ENCODE measurements at regions not wholly inside any gene's neighbourhood (a gene's known extent, or its start where the extent isn't known, plus 50 kb on each side); places are given as distances from the start of the nearest gene placed in this dataset.

DNA sequence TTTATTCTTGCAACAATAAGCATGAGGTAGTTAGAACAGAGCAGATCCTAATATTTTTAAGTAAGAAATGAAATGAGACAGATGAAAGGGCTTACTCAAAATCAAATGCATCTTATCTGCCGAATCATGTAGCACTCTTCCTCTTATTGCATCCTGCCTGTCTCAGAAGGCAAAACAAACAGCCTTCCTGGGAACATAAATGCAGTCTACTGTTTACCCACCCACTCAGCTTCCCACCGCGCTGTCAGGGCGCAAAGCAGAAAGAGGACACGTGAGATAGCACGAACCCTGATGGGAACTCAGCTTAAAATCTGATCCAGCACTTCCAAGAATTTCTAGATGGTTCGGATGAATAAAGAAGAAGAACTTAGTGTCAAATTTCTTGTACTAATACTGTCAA, 114.4 kb upstream of the CDK1 start:
- DNase-seq: no peak

DNA sequence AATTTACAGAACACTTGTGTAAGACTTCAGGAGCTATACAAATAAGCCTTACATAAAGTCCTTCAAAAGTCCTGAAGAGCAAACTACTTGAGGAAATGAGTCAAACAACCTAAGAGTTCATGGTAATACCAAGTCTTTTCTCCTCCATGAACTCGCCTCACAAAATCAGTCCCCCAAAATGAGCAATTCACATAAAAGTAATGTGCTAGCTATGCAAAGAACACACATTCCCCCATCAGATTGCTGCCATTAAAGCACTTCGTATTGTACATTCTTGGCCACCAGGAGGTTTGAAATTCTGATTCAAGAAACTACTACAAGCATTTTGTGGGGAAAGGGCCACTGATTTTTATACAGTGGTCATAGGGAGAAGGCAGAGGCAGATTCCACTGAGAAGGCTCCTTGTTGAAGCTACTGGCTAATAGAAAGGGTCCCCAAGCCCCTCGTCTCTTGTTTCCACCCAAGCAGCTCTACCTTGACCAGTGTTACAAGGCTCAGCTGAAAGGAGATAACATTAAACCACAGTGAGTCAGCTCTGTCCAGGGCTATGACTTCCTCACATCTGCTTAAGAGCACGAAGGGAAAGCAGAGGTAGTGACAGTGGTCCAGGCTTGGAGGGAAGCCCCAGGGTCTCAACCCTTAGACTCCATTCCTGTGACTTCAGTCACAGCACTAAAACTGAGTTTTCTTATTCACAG, 115.2 kb upstream of the CDK1 start:
- DNase-seq: no peak

DNA sequence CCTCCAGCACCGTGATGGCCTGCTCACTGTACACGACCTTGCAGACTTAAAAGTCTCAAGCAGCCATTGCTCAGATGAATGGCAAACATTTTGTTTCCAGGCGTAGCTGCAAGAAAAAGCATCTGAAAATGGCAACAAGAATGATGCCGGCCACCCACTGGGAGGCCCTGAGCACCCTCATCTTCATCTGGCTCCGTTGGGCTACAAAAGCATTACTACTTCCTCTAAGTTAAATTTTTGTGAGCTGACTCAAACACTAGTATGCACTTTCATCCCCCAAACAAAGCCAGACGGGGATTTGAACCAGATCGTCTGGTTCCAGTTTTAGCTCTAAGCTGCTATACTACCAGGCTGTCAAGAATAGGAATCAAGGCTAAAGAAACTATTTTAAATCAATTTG, 116.6 kb upstream of the CDK1 start:
- no peak for DNase-seq

DNA sequence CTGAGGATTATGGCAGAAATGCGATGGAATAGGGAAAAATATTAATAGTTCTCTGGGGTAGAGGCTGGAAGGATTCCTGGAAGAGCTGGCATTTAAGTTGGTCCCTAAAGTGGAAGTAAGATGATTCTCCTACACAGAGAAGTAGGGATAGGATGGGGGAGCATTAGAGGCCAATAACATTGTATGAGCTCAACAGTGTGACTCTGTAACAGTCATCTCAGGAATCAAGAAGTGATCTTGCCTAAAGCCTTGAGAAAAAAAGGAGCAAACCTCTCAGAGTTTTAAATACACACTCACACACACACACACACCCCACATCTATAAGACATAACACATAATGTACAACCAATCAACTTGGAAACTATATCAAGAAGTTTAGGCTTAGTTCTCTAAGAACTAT, 117.7 kb upstream of the CDK1 start:
- DNase-seq: no peak

DNA sequence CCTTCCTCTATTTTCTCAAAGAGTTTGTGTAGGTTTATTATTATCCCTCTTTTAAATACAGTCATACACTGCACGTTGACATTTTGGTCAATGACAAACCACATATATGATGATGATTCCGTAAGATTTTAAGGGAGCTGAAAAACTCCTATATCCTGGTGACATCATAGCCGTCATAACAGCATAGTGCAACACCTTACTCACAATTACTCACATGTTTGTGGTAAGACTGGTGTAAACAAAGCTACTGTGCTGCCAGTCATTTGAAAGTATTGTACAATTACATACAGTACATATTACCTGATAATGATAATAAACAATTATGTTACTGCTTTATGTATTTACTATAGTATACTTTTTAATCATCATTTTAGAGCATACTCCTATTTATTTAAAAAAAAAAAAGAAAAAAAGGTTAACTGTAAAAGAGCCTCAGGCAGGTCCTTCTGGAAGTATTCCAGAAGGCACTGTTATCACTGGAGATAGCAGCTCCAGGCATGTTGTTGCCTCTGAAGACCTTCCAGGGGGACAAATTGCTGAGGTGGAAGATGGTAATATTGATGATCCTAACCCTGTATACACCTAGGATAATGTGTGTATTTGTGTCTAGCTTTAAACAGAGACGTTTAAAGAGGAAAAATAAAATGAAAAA, 123.3 kb upstream of the CDK1 start:
- DNase-seq: no peak

DNA sequence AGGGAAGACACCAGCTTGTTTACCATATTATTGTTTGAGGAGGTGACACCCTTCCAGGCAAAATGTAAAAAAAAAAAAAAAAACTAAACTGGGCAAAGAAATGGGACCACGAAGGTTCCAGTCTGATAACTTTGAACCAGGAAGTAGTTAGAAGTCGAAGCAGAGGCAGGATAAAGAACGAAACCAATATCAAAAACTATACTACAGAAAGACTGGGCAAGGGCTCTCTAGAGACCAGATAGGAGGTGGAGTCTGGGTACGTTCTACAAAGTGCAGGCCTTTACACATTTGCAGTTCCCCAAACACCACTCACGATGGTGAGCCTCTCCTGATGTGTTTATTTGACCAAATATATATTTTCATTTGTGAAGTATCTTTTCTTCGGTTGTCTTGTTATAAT, 125.7 kb upstream of the CDK1 start:
- no peak for DNase-seq

DNA sequence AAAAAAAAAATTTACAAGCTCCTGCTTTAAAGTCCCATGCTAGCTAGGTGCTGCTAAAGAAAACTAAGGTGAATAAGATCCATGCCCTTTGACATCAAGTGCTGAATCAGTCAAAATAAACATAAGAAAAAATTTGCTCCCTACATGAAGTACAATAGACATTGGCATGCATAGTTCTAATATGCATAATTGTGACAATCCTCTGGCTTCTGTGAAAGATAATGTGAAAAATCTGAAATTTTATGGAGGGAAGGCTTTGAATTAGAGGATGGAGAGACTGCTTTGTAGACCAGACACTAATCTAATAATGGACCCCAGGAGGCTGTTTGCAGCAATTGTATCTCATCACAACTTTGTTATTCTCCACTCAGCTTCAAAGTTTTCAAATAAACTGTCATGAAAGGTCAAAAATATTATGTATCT, 127.9 kb upstream of the CDK1 start:
- DNase-seq: no peak

DNA sequence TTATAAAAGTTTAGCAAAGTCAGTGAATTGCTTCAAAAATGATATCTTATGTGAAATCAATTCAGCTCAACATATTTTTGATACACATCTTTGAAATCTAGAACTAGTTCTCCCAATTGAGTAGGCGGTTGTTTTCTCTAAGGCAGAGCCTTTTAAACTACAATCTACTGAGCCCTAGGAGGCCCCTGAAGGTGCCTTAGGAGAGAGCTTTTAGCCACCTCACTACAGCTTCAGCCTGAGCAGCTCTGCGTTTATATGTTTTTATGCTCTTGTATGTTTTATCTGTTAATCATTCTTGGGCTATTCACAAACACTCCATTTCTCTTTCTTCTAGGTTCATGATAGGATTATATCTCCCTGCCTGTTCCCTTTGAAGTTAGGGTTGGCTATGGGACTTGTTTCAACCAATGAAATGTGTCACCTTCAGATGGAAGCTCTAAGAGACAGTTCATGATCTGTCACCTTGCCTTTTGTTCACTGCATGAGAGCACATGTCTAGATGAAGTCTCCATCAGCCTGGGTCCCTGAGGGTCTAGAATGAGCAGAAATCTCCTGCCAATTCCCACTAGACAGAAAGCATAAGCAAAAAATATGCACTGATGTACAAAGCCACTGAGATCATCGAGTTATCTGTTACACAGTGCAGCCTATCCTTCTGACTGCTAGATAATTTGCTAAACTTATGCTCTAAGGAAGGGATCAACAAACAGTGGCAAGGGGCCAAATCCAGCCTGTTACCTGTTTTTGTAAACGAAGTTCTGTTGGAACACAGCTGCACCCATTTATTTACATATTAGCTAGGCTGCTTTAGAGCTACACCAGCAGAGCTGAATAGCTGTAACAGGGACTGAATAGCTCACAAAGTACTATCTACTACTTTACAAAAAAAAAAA, 128.5 kb upstream of the CDK1 start:
- no peak for DNase-seq

DNA sequence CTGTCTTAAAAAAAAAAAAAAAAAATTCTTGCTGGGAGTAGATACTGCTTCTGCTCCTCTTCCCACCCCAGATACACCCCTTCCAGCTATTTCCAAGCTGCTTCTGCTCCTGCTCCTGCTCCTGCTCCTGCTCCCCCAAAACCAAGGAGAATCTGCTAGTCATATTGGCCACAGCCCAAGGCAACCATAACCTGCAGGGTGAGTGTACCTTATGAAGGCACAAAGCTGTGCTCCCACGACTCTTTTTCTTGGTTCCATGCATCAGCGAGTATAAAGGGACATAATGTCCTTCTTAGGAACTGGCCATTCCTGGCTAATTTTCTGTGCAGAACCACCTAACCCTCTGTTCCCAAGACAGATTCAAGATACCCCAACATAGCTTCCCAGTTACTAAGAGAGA, 129.5 kb upstream of the CDK1 start:
- DNase-seq: no peak

DNA sequence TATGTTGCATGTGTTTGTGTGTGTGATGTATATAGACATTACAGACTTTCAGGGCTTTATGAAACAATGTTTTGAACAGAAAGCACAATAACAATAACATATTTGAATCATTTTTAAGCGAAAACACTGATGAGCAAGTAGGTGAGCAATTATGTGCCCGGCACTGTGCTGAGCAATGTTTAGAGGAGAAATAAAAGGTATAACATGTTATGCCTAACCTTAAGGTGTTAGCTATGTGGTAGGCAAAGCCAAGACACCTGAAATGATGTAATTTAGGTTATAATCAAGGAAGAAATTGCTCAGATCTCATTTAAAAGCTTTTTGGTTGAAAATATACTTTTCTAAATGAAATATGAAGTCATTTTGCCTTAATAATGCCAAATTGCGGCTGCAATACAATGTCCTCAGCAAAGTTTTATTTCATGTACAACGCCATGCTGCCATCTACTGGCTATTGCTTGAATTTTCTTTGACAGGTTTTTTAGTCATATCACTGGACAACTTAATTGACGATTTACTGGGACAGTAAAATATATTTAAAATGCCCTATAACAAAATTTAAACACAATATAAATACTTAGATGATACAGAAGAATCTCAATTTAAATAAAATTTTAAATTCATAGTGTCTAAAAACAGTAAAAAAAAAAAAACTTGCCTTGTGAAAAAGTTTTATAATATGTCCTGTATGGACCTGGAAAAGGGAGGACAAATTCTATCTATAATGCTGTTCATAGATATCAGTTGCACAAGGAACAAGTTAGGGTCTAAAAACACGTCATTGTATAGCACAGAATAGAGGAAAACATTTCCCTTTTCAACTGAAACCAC, 131.1 kb upstream of the CDK1 start:
- peak; percentile 74 for DNase-seq

DNA sequence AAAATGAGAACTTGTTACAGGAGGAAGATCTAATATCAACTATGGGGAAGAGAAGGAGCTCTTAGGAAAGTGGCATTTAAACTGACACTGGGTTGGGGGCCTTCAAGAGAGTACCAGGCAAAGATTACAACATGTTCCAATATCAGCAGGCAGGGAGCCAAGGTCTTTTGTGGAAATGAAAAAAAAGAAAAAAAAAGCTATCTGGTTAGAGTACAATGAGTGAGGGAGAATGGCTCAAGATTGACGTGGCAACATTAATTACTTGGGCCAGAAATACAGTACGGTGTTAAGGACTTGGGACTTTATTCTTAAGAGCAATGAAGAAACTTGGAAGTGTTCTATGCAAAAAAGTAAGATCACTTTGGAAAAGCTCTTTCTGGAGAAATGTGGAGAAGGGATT, 132.3 kb upstream of the CDK1 start:
- no peak for DNase-seq

DNA sequence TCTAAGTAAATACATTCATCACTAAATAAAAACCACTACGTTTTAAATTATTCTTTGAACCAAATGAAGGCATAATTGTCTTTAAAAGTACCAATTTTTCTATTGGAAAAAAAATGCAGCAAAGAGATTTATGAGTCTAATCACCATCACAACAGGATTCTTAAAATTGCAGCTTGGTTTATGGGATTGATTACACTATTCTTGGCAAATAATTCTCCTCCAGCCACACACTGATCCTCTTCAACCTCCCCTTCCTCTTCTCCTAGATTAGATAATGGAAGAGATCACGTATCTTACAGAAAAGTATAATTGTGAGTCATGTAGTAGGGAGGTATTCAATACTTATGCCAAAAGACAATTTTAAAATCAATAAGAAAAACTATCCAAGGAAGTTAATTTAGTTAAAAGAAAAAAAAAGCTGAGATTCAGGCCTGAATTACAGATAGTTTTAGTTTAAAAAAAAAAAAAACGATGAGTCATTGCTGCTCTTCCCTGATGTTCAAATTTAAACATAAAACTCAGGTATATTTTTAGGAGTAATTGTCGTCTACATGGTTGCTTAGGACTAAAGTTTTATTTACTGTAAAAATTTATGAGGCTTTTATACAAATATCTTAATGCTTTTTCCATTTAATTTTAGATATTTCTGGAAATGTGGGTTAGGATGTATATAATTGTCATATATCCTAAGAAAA, 133.7 kb upstream of the CDK1 start:
- DNase-seq: no peak

DNA sequence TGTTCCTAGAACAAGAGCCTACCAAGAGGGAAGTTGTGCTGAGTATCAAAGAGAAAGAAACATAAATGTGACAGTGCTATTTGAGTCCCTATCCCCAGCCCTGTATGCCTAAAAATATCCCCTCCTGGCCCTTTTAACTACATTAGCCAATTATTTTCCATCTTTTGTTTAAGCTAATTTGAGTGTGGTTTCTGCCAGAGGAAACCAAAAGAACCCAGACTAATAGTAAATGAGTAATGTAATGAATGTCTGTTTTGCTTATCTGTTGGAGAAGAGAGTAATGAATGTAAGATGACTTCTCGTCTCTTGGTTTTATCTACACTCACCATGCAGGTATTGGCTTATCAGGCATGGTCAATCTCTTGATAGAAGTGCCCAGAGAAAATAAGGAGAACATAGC, 134.4 kb upstream of the CDK1 start:
- DNase-seq: no peak

DNA sequence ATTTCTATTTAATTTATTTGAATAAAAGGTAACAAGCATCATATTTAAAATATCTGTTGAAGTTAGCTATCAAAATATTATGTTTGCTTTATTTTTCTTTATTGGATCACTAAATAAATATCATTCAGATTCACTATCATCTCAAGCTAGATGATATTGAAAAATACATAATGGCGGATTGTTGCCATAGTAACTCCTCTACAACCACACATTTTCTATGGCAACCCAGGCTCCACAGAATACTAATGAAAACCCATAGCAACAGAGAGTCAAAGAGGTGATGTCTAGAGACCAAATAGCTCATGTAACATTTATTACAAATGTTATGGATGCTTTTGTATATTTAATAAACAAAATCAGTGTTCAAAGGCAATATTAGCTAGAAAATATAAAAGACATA, 148.9 kb upstream of the CDK1 start:
- no peak for DNase-seq

DNA sequence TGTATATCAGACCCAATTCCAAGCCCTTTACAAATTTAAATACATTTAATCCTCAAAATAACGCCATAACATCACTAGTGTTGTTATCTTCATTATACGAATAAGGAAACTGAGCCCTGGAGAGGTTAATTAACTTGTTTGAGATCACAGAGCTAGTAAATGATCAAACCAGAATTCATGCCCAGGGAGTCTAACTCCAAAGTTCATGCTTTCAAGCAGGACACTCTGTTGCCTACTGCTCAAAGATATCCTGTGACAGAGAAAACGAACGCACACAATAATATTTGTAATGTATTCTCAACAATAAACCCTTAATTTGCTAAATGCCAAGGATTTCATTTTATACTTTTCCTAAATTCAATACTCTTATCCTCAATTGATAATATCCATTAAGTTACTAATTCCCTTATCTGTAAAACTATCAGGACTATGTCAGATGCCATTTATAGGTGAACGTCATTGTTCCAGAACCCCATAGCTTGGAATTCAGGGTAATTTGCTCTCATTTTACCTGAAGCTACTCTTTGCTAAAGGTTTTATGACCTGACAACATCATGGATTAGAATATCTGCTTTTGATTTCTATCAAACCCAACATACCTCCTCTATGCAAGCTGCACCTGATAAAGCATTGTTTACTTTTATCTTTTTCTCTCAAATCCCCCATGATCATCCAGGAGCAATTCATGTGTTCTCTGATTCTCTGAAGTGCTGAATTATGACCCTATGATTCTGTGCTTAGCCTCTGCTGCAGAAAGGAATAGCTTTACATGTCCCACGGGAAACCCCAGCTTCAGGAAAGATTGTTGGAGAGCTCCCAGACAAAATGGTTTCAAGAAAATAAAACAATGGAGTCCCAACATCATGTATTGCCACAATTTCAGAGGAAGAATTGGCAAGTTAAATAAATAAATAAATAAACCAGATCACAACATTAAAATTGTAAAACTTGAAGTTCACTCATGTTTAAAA, 150.2 kb upstream of the CDK1 start:
- no peak for DNase-seq

DNA sequence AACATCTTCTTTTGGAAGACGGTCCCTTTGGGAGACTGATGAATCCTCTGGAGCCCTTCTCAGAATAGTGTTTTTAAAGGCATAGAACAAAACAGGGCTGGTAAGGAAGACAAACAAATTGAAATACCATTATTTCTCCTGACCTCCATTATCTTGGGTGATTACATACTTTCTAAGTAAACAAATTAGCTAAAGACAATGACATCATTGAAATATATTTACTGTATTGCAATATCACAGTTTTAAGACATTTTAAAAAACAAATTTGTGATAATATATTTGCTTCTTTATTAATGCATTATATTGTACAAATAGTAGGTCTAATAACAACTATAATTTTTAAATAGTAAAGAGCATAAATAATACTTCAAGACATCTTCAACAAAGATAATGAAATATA, 152.2 kb upstream of the CDK1 start:
- DNase-seq: no peak

DNA sequence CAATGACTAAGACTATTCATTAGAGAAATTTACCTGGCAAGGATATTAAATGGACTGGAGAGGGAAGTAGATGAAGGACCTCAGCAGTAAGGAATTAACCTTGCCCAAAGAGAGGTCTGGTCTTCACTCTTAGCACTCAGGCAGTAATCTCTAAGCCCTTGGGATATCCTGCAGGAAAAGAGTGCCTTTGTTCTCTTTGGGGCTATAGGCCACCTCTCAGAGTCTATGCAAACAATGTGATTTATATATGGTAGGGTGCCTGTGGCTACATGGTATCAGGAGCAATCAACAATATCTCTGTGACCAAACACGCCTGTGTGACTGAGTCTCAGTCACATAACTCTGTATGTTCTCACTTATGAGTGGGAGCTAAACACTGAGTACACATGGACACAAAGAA, 154.7 kb upstream of the CDK1 start:
- no peak for DNase-seq

DNA sequence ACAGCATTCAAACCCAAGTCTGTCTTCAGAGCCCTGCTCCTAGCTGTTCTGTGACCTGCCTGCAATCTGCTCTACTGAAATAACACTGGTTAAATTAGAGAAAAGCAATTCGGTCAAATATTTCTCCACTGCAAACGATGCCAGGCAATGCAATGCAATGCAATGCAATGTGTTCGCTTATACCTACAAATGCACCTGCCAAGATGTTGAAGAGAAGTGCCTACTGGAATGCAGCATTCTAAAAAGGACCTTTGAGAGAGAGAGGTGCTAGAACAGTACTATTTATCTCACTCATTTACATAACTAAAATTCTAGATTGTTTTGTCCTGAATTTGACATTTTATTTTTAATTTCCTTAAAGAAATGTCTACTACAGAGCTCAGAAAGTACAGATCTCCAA, 157.3 kb upstream of the CDK1 start:
- no peak for DNase-seq

DNA sequence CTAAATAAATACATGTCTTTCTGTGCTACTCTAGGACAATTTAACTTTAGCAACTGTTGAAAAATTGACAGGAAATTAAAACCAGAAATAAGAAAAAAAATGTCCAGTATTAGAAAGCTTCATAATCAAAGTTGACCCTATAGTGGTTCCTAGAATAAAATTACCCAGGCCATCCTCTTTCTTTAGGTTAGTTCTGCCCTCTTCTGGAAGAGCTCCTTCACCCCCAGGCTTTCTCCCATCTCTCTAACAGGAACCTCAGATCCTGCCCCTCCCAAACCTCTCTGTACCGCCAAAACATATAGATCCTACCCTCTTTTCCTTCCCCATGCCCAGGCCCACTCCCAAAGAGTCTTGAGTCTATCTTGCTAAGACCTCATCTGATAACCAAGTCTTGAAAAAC, 159.4 kb upstream of the CDK1 start:
- no peak for DNase-seq

DNA sequence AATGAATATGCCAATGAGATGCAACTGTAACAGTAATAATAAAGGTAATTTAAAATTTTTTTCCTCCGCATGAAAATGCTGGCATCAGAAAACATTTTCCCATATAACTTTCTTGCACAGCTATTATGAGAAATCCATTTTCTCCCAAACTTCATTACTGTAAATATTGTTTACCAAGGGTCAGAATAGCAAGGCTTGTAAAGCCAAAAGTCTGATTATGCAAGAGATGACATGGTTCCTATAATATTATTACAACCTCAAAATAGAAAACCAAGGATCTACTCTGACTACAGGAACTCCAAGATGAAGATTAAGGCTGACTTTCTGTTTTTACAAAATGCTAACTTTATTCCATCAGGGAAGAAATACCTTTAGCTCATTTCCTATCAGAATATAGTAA, 162.7 kb upstream of the CDK1 start:
- DNase-seq: no peak

DNA sequence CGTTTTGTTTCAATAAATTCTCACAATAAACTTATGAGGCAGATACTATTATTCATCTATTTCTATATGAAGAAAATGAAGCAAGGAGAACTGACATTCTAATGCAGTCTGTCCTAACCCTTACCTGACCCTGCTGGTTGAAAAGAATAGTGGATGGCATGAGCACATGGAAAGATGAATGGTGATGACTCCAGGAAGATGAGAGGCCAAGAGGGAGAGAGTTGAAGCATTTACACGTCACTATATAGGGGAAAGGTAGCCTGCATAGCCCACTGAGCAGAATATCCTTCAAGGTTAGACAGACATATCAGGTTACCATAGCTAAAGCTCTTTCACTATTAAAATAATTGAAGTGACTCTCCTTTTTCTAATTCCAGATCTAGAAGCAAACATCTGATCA, 163.9 kb upstream of the CDK1 start:
- no peak for DNase-seq
